ENCODE measurements at regions not wholly inside any gene's neighbourhood (a gene's known extent, or its start where the extent isn't known, plus 50 kb on each side); places are given as distances from the start of the nearest gene placed in this dataset.

- TF ChIP-seq ZFX (IDR thresholded peaks at IDR 0.05) = no peak
- TF ChIP-seq, protein P1, sequence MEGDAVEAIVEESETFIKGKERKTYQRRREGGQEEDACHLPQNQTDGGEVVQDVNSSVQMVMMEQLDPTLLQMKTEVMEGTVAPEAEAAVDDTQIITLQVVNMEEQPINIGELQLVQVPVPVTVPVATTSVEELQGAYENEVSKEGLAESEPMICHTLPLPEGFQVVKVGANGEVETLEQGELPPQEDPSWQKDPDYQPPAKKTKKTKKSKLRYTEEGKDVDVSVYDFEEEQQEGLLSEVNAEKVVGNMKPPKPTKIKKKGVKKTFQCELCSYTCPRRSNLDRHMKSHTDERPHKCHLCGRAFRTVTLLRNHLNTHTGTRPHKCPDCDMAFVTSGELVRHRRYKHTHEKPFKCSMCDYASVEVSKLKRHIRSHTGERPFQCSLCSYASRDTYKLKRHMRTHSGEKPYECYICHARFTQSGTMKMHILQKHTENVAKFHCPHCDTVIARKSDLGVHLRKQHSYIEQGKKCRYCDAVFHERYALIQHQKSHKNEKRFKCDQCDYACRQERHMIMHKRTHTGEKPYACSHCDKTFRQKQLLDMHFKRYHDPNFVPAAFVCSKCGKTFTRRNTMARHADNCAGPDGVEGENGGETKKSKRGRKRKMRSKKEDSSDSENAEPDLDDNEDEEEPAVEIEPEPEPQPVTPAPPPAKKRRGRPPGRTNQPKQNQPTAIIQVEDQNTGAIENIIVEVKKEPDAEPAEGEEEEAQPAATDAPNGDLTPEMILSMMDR (conservative IDR thresholded peaks at IDR 0.05) = no peak
- no peak overlapping the region for H3K27ac ChIP-seq
Observed at GRCh38 chr16:61194573-61194972, 841.7 kb downstream of the CDH8 start.

GRCh38 chr16:61182391-61182790 is 853.8 kb downstream of the CDH8 start:
- TF ChIP-seq, protein P1 (conservative IDR thresholded peaks at IDR 0.05) = no peak
- no peak for TF ChIP-seq ZFX (IDR thresholded peaks at IDR 0.05)
- H3K27ac ChIP-seq = no peak overlapping the region

- TF ChIP-seq, protein P1 (conservative IDR thresholded peaks at IDR 0.05) = no peak
- TF ChIP-seq ZFX (IDR thresholded peaks at IDR 0.05) = no peak
- no peak overlapping the region for H3K27ac ChIP-seq
Observed at GRCh38 chr16:61181982-61182381, 854.3 kb downstream of the CDH8 start.

DNA sequence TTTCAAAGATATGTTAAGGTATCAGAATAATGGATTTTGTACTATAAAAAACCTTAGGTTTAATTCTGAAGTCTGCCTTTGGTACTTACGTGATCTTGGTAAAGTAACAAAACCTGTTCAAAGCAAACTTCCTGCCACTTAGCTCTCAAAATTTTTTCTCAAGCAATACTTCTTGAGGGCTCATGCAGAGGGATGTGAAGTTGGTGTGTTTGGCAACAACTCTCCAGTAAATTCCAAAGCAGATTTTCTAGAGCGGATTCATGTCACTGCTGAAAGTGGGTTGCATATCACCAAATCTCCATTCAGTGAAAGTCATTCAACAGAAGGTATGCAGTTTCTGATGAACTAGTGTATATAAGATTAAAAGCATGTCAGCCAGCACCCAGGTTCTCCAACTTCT is 856.7 kb downstream of the CDH8 start:
- TF ChIP-seq, protein P1 (conservative IDR thresholded peaks at IDR 0.05) = no peak
- no peak for TF ChIP-seq ZFX (IDR thresholded peaks at IDR 0.05)
- no peak overlapping the region for H3K27ac ChIP-seq

DNA sequence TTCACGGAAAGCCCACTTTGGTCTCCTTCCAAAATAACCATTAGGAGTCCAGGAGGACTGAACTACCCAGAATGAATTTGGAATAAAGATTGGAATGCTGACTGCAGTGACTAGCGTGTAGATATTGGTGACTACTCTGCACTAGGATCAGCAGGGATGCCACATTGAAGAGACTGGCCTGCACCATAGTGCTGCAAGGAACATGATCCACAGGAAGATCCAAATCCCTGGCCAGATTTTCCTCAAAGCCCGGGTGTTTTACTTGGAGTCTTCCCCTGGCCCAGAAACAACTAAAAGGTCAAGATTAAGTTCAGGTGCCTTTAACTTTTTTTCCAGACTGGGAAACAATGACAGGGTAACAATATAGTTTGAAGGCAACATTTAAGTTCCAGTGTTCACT is 870.4 kb downstream of the CDH8 start:
- TF ChIP-seq, protein P1 (conservative IDR thresholded peaks at IDR 0.05) = no peak
- TF ChIP-seq ZFX (IDR thresholded peaks at IDR 0.05) = no peak
- H3K27ac ChIP-seq = no peak overlapping the region

- no peak overlapping the region for H3K27ac ChIP-seq
Observed at GRCh38 chr16:61150351-61150750, 885.9 kb downstream of the CDH8 start.

DNA sequence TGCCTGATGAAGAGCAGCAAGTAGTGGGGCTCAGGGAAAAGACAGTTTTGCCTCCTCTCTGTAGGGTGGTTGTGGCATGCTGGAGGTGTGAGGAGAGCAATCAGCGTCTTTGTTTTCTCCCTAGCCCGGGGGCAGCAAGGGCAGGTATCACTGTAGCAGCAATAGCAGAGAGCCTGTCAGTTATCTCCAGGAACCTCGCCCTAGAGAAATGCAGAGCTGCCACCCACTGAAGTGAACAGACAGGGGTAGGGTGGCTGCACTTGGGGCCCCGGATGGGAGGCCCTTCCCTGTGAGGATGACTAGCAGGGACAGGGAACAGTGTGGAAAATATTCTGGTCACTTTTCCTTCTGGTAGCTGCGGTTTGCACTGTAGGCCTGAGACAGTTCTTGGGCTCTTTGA is 886.5 kb downstream of the CDH8 start:
- TF ChIP-seq ZFX (IDR thresholded peaks at IDR 0.05) = no peak
- TF ChIP-seq, protein P1 (conservative IDR thresholded peaks at IDR 0.05) = no peak
- H3K27ac ChIP-seq = no peak overlapping the region

More at GRCh38 chr16:61150351-61150750, 885.9 kb downstream of the CDH8 start:
- TF ChIP-seq, protein P1 (conservative IDR thresholded peaks at IDR 0.05) = no peak
- TF ChIP-seq ZFX (IDR thresholded peaks at IDR 0.05) = no peak
